ENCODE measurements at regions not wholly inside any gene's neighbourhood (a gene's known extent, or its start where the extent isn't known, plus 50 kb on each side); places are given as distances from the start of the nearest gene placed in this dataset.

GRCh38 chr5:22998774-22999173, 145.6 kb upstream of the CDH12 start:
- TF ChIP-seq CTCF (conservative IDR thresholded peaks at IDR 0.05) (no peak), EZH2 (IDR thresholded peaks at IDR 0.05; ENCODE audit: low read depth) (no peak)

All from PC-9 (cell line).